Caco-2 (cell line): ENCODE measurements at regions not wholly inside any gene's neighbourhood (a gene's known extent, or its start where the extent isn't known, plus 50 kb on each side); places are given as distances from the start of the nearest gene placed in this dataset.

Source experiments
- BruUV-seq: library from RNA; stranded (reverse); fragments of 400-500 nt; replicated peaks from 2 replicates; lab custom pipeline; 2021; lab: Mats Ljungman, UMichigan
- CTCF ChIA-PET: fragments of 300-600 bp; sonication (Branson Sonifier 250); formaldehyde crosslinking; loops from one replicate; lab custom pipeline; 2022; ENCODE audit warnings: antibody characterized with exemption; lab: Charles Lee
- POLR2A ChIA-PET: fragments of 300-600 bp; sonication (Branson Sonifier 250); formaldehyde crosslinking; loops from one replicate; lab custom pipeline; 2022; ENCODE audit warnings: antibody characterized with exemption; lab: Charles Lee
- DNase-seq, 2 experiments: peaks; one replicate each; pipeline versions ENCODE4 v3.0.0 to v3.0.0-alpha.2; 2020 to 2022
- H3K27me3 ChIP-seq: replicated peaks from 2 replicates; pipeline ENCODE4 v1.6.0; 2011; ENCODE audit warnings: low read length; ENCODE audit not compliant: control insufficient read depth, insufficient read depth
- H3K36me3 ChIP-seq: 2 replicates; pipeline ENCODE4 v1.5.1; 2011; ENCODE audit warnings: low read length; ENCODE audit not compliant: control insufficient read depth, insufficient read depth
- H3K4me1 ChIP-seq: fragments of 250-450 bp; sonication (Bioruptor Pico); 2 replicates; pipeline ENCODE4 v1.5.1; 2020; ENCODE audit warnings: mild to moderate bottlenecking
- H3K4me3 ChIP-seq: 2 replicates; pipeline ENCODE4 v1.5.1; 2011; ENCODE audit warnings: low read depth, mild to moderate bottlenecking, control low read depth, low read length
- H3K9me3 ChIP-seq: fragments of 250-450 bp; sonication (Bioruptor Pico); 2 replicates; pipeline ENCODE4 v1.5.1; 2020; ENCODE audit warnings: mild to moderate bottlenecking, moderate library complexity
- H3K27ac Mint-ChIP-seq: one replicate; pipeline ENCODE4 v1.8.0; 2022; ENCODE audit warnings: mixed read lengths; ENCODE audit not compliant: unreplicated experiment
- H3K27me3 Mint-ChIP-seq: one replicate; pipeline ENCODE4 v1.8.0; 2022; ENCODE audit warnings: mixed read lengths; ENCODE audit not compliant: insufficient read depth, unreplicated experiment
- H3K36me3 Mint-ChIP-seq: one replicate; pipeline ENCODE4 v1.8.0; 2022; ENCODE audit warnings: mild to moderate bottlenecking, mixed read lengths; ENCODE audit not compliant: insufficient read depth, unreplicated experiment
- H3K4me1 Mint-ChIP-seq: one replicate; pipeline ENCODE4 v1.8.0; 2022; ENCODE audit warnings: low read depth, mixed read lengths; ENCODE audit not compliant: unreplicated experiment
- H3K4me3 Mint-ChIP-seq: one replicate; pipeline ENCODE4 v1.8.0; 2022; ENCODE audit warnings: mild to moderate bottlenecking, moderate library complexity, mixed read lengths; ENCODE audit not compliant: unreplicated experiment
- H3K9me3 Mint-ChIP-seq: one replicate; pipeline ENCODE4 v1.8.0; 2022; ENCODE audit warnings: mixed read lengths; ENCODE audit not compliant: unreplicated experiment
- intact Hi-C: fragments of 100-400 bp; cut with micrococcal nuclease; formaldehyde crosslinking; loops from one replicate; pipeline ENCODE4 v1.10.0; 2022; ENCODE audit not compliant: unreplicated experiment
- TF ChIP-seq, protein P1 (sequence below), 2 experiments: fragments of 200-600 bp in 1 of 2; IDR thresholded peaks; 1 replicate in 1 of 2; 2 replicates in 1 of 2; pipeline versions ENCODE4 v1.5.1 to v1.8.0; 2011 to 2022; ENCODE audit warnings: antibody characterized with exemption in 1 of 2, control low read depth in 1 of 2, inconsistent platforms in 1 of 2, low read depth in 1 of 2, low read length in 1 of 2, mild to moderate bottlenecking in 1 of 2, moderate library complexity in 1 of 2; ENCODE audit not compliant: insufficient read depth in 1 of 2, severe bottlenecking in 1 of 2, unreplicated experiment in 1 of 2

DNA sequence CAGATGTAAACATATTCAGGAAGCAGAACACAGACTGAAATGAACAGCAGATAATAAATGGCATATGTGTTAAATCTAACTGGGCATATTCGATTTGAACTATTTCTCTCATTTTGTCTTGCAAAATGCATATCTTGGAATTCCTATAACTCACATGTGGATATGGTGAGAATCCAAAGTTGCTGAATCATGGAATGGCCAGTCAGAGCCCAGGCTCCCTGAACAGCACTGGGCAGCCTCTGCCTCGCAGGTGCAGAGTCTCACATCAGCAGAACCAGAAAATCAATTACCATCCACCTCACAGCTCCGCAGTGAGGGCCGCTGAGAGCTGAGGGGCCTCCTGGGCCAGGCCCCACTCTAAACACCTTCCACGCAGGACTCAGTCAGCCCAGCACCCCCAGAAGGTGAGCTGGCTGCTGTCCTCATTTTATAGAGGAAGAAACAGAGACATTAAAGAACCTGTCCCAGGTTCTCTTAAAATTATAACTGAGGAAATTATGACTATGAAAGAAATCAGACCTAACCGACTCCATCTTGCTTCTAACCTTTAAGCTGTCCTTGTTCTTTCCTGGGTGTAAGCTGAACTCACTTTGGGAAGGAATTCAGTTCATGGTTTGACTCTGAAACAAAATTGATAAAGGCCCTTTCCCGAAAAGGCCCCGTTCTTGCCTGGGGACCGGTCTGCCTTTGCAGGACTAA lies 269.1 kb upstream of the SFSWAP start:
- BruUV-seq, result no TSS peak
- Mint-ChIP-seq H3K36me3 (no peaks in the 10 kb centered on the region), H3K27ac (no peak overlapping the region), H3K9me3 (no peaks in the 10 kb centered on the region), H3K27me3 (peaks cover 10% of the 10 kb centered on the region), H3K4me1 (no peaks in the 10 kb centered on the region), H3K4me3 (no peak overlapping the region)
- no peak for DNase-seq
- H3K9me3 ChIP-seq, result no peaks in the 10 kb centered on the region
- TF ChIP-seq, protein P1, sequence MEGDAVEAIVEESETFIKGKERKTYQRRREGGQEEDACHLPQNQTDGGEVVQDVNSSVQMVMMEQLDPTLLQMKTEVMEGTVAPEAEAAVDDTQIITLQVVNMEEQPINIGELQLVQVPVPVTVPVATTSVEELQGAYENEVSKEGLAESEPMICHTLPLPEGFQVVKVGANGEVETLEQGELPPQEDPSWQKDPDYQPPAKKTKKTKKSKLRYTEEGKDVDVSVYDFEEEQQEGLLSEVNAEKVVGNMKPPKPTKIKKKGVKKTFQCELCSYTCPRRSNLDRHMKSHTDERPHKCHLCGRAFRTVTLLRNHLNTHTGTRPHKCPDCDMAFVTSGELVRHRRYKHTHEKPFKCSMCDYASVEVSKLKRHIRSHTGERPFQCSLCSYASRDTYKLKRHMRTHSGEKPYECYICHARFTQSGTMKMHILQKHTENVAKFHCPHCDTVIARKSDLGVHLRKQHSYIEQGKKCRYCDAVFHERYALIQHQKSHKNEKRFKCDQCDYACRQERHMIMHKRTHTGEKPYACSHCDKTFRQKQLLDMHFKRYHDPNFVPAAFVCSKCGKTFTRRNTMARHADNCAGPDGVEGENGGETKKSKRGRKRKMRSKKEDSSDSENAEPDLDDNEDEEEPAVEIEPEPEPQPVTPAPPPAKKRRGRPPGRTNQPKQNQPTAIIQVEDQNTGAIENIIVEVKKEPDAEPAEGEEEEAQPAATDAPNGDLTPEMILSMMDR (IDR thresholded peaks at IDR 0.05; ENCODE audit: insufficient read depth in 1 of 2, low read depth in 1 of 2, low read length in 1 of 2, severe bottlenecking in 1 of 2, unreplicated experiment in 1 of 2), result no peak
- POLR2A ChIA-PET, result no interaction called here
- H3K4me3 ChIP-seq, result no peak overlapping the region
- H3K36me3 ChIP-seq, result no peaks in the 10 kb centered on the region
- H3K4me1 ChIP-seq, result no peaks in the 10 kb centered on the region
- intact Hi-C loops, result no loop called here
- CTCF ChIA-PET, result no interaction called here
- no peaks in the 10 kb centered on the region for H3K27me3 ChIP-seq

DNA sequence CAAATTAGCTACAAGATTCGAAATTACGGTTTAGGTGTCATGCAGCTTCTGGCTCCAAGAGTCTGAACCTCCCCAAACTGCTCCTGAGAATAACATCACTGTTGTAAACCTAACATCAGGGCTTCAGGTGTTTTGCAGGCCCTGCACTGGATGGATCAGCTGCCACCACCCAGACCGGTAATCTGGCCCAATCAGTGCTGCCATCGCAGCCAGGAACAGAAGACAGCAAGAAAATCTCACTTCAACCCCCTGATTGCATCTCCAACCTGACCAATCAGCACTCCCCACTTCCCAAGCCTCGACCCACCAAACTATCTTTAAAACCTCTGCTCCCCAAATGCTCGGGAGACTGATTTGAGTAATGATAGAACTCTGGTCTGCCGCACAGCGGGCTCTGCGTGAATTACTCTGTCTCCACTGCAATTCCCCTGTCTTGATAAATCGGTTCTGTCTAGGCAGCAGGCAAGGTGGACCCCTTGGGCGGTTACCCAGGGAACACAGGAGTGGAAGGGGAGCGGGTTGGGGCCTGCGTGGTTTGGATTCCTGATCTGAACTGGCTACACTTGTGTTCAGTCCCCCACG lies 268.5 kb upstream of the SFSWAP start:
- no peaks in the 10 kb centered on the region for H3K27me3 ChIP-seq
- no peaks in the 10 kb centered on the region for H3K9me3 Mint-ChIP-seq
- intact Hi-C loops, result no loop called here

DNA sequence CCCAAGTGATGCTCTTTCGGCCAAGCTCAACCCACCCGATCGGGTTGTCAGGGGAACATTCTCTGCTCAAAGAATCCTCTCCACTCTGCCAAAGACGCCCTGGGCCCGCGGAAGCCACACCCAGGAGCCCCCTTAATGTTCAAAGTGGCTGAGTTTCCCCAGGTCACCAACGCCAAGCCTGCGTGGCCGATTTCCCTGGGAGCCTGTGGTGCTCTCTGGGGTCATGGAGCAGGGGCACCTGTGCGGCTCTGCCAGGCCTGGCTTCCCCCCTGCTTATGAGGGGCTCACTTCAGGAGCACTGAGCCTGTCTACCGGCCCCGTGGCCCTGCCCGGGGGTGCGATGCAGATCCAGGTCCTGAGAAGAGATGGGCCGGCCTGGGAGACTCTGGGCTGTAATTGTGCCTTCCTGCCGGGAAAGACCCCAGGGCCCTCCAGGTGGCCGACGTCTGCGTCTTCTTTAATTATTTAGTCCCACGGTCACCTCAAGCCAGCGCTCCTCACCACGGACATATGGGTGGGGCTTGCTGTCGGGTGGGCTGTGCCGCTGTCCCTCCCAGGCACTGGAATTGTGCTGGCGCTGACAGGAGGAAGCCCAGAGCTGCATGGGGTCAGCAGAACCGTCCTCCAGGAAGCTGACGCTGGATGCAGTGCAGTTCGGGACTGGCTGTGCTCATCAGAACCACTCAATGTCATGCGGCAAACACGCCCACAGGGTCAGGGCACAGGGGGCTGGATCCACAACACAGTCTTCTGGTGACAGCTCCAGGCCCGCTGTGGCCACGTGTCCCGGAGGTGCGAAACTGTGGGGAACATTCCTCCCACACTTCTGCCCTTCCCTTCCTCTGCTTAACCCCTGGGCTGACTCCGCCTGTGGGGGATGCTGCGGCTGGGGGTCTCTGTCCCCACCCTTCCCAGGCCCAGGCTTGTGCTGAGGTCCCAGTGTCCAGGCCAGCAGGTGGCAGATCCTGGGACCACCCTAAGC lies 267.6 kb upstream of the SFSWAP start:
- Histone ChIP-seq H3K9me3 (no peaks in the 10 kb centered on the region), H3K4me3 (no peak overlapping the region), H3K4me1 (no peaks in the 10 kb centered on the region), H3K36me3 (no peaks in the 10 kb centered on the region), H3K27me3 (no peaks in the 10 kb centered on the region)
- H3K27ac Mint-ChIP-seq, result no peak overlapping the region
- DNase-seq, result no peak
- CTCF ChIA-PET, result no interaction called here
- no TSS peak for BruUV-seq
- TF ChIP-seq, protein P1 (IDR thresholded peaks at IDR 0.05; ENCODE audit: insufficient read depth in 1 of 2, low read depth in 1 of 2, low read length in 1 of 2, severe bottlenecking in 1 of 2, unreplicated experiment in 1 of 2), result no peak
- no peaks in the 10 kb centered on the region for H3K4me1 Mint-ChIP-seq
- intact Hi-C loops, result no loop called here
- H3K36me3 Mint-ChIP-seq, result no peaks in the 10 kb centered on the region
- H3K27me3 Mint-ChIP-seq, result peaks cover 12% of the 10 kb centered on the region
- POLR2A ChIA-PET, result no interaction called here
- H3K9me3 Mint-ChIP-seq, result no peaks in the 10 kb centered on the region
- H3K4me3 Mint-ChIP-seq, result no peak overlapping the region

More for the DNA sequence above, 268.5 kb upstream of the SFSWAP start:
- Mint-ChIP-seq H3K36me3 (no peaks in the 10 kb centered on the region), H3K27ac (no peak overlapping the region), H3K4me1 (no peaks in the 10 kb centered on the region), H3K27me3 (peaks cover 10% of the 10 kb centered on the region), H3K4me3 (no peak overlapping the region)
- Histone ChIP-seq H3K4me1 (no peaks in the 10 kb centered on the region), H3K9me3 (no peaks in the 10 kb centered on the region), H3K36me3 (no peaks in the 10 kb centered on the region), H3K4me3 (no peak overlapping the region)
- no peak for DNase-seq
- ChIA-PET CTCF (no interaction called here), POLR2A (no interaction called here)
- TF ChIP-seq, protein P1 (IDR thresholded peaks at IDR 0.05; ENCODE audit: insufficient read depth in 1 of 2, low read depth in 1 of 2, low read length in 1 of 2, severe bottlenecking in 1 of 2, unreplicated experiment in 1 of 2), result no peak
- BruUV-seq, result no TSS peak
